GM18868 (cell line): ENCODE measurements at regions not wholly inside any gene's neighbourhood (a gene's known extent, or its start where the extent isn't known, plus 50 kb on each side); places are given as distances from the start of the nearest gene placed in this dataset.
"Not testable (repeated sequence)": the region's sequence is repeated elsewhere in the genome, so short reads cannot be mapped to it uniquely, and the experiment has no call there.

ENCODE experiments used
- ATAC-seq: cut with Tn5 transposase; IDR thresholded peaks from one replicate; pipeline ENCODE4 v1.9.1; 2021; ENCODE audit warnings: mild to moderate bottlenecking, moderate library complexity; ENCODE audit not compliant: unreplicated experiment

DNA sequence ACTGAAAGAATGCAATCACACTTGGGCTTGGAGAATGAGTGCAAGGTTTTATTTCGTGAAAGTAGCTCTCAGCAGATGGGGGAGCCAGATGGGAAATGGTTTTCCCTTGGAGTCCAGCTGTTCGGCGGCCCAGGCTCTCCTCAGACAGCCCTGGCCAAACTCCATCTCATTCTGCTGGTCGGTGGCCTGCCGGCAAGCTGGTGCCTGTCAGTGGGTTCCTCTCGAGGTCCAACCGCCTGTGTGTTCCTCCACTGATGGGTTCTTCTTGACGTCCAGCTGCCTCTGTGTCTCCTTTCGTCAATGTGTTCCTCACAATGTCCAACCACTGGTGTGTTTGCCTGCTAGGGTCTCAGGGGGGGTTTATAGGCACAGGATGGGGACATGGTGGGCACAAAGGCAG lies 80.3 kb downstream of the POU3F4 start:
- no peak for ATAC-seq

- no peak for ATAC-seq
Measured at GRCh38 chrX:83593634-83594294, 85.7 kb downstream of the POU3F4 start.

DNA sequence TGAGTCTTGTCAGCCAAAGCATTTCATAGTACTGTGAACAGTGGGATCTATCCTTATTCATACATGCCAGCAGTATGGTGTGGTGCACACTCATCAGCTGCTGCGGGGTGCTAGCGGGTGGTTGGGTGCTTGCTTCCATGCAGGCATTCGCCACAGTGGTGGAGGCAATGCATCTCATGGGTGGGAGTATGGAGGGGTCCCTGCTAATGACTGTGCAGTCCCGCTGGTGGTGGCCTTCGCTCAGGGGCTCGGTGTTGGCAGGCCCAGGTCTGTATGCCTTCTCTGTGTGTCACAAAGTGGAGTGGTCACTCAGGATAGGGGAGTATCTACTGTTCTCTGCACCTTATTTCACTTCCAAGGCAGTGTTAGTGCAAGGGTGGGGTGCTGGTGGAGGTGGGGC lies 122.6 kb downstream of the POU3F4 start:
- ATAC-seq, result no peak

DNA sequence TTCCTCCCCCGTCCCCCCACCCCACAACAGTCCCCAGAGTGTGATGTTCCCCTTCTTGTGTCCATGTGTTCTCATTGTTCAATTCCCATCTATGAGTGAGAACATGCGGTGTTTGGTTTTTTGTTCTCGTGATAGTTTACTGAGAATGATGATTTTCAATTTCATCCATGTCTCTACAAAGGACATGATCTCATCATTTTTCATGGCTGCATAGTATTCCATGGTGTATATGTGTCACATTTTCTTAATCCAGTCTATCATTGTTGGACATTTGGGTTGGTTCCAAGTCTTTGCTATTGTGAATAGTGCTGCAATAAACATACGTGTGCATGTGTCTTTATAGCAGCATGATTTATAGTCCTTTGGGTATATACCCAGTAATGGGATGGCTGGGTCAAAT lies 141.6 kb downstream of the POU3F4 start:
- not testable (repeated sequence) for ATAC-seq

GRCh38 chrX:83658731-83659130 lies 150.6 kb downstream of the POU3F4 start:
- peak; percentile 90 for ATAC-seq
